ENCODE measurements at regions not wholly inside any gene's neighbourhood (a gene's known extent, or its start where the extent isn't known, plus 50 kb on each side); places are given as distances from the start of the nearest gene placed in this dataset.

DNA sequence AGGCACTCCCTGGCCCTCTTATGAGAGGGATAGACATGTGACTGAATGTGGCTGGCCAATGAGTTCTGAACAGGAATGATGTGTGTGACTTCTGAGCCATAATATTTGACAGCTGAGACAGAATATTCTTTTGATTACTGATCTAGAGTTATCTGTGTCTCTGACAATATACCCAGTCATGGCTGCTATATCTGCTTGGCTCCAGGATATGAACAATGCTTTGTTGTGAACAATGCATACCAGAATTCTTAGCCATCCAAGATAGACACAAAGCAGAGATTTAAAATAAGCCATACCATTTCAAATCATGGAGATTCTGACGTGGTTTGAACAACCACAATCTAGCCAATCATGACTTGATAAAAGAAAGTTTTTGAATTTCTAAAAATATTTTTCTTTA is 840.3 kb upstream of the SEMA6A start:
- Histone ChIP-seq H3K36me3 (ENCODE audit: control insufficient read depth in 1 of 2, insufficient read depth in 2 of 2, low read length in 1 of 2) (no peaks in the 10 kb centered on the region), H3K27me3 (ENCODE audit: control insufficient read depth in 1 of 2, insufficient read depth in 2 of 2, low read length in 1 of 2) (no peaks in the 10 kb centered on the region), H3K4me1 (ENCODE audit: control insufficient read depth in 1 of 2, insufficient read depth in 2 of 2, low read length in 2 of 2) (no peaks in the 10 kb centered on the region), H3K27ac (ENCODE audit: low read depth in 1 of 2, low read length in 2 of 2) (no peak overlapping the region), H3K9me3 (ENCODE audit: control insufficient read depth, low read length) (no peaks in the 10 kb centered on the region), H3K4me3 (ENCODE audit: low read length in 2 of 2) (no peak overlapping the region)
- intact Hi-C loops (cut with DNase I), result no loop called here
- WGBS, 2 donors, result 21 to 28% methylated on average over 1 of the region's 1 CpG
- ATAC-seq (ENCODE audit: low FRiP score) (no peak), DNase-seq (no peak)

GRCh38 chr5:117411701-117412100 is 837.1 kb upstream of the SEMA6A start:
- no peaks in the 10 kb centered on the region for H3K4me1 ChIP-seq (ENCODE audit: control insufficient read depth in 1 of 2, insufficient read depth in 2 of 2, low read length in 2 of 2)
- ATAC-seq (ENCODE audit: low FRiP score), result no peak
- DNase-seq, result no peak
- no peaks in the 10 kb centered on the region for H3K27me3 ChIP-seq (ENCODE audit: control insufficient read depth in 1 of 2, insufficient read depth in 2 of 2, low read length in 1 of 2)
- H3K36me3 ChIP-seq (ENCODE audit: control insufficient read depth in 1 of 2, insufficient read depth in 2 of 2, low read length in 1 of 2), result no peaks in the 10 kb centered on the region
- no peaks in the 10 kb centered on the region for H3K9me3 ChIP-seq (ENCODE audit: control insufficient read depth, low read length)
- H3K4me3 ChIP-seq (ENCODE audit: low read length in 2 of 2), result no peak overlapping the region
- H3K27ac ChIP-seq (ENCODE audit: low read depth in 1 of 2, low read length in 2 of 2), result no peak overlapping the region
- intact Hi-C loops (cut with DNase I), result no loop called here

DNA sequence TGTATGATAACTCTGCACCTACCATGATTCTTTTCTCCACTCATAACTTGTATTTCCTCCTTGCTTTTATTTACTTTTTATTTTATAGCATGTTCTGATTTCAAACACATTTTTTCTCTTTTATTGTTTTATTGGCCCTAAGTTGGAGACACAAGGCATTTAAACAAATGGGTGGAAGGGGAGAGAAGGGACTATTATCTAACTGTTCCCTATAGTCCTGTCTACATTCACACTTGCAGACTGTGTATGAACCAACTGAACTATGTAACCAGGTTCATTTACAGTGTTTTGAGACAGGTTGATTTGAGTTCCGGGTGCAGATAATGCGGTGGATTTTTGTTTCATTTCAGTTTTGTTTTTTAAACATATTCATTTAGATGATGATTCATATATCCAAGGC is 830.6 kb upstream of the SEMA6A start:
- Histone ChIP-seq H3K36me3 (ENCODE audit: control insufficient read depth in 1 of 2, insufficient read depth in 2 of 2, low read length in 1 of 2) (no peaks in the 10 kb centered on the region), H3K4me1 (ENCODE audit: control insufficient read depth in 1 of 2, insufficient read depth in 2 of 2, low read length in 2 of 2) (no peaks in the 10 kb centered on the region), H3K27ac (ENCODE audit: low read depth in 1 of 2, low read length in 2 of 2) (no peak overlapping the region), H3K27me3 (ENCODE audit: control insufficient read depth in 1 of 2, insufficient read depth in 2 of 2, low read length in 1 of 2) (no peaks in the 10 kb centered on the region), H3K4me3 (ENCODE audit: low read length in 2 of 2) (no peak overlapping the region), H3K9me3 (ENCODE audit: control insufficient read depth, low read length) (no peaks in the 10 kb centered on the region)
- DNase-seq (no peak), ATAC-seq (ENCODE audit: low FRiP score) (no peak)
- intact Hi-C loops (cut with DNase I), result no loop called here
- 76 to 78% methylated on average over 2 of the region's 2 CpGs for WGBS, 2 donors

DNA sequence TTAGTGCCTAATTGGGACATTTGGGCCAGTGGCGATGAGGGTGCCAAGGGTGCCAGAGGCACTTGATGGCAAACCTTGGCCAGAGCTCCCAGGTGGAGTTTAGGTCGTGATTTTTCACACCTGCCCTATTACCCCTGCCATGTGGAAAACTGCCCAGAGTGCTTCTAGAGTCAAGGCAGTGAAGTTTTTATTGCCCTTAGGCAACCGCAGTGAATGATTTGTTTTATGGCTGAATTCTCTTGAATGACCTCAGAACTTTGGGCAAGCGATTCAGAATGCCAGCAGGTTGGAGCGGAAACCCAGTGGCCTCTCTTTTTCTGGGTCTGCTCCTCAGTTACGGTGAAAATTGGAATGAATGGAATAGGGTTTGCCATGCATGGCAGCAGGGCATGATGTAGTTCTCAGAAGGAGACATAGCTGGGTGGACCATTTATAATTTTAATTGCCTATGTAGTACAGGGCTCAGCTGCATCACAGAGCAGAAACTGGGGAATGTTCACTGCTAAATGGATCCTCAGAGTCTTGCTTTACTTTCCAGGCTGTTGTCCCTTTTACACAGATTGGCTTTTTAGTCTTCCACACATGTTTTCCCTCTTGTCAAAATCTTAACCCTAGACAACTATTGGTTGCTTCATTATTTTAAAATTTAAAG is 820.0 kb upstream of the SEMA6A start:
- ATAC-seq (ENCODE audit: low FRiP score) (no peak), DNase-seq (no peak)
- Histone ChIP-seq H3K27ac (ENCODE audit: low read depth in 1 of 2, low read length in 2 of 2) (no peak overlapping the region), H3K4me1 (ENCODE audit: control insufficient read depth in 1 of 2, insufficient read depth in 2 of 2, low read length in 2 of 2) (no peaks in the 10 kb centered on the region), H3K4me3 (ENCODE audit: low read length in 2 of 2) (no peak overlapping the region), H3K27me3 (ENCODE audit: control insufficient read depth in 1 of 2, insufficient read depth in 2 of 2, low read length in 1 of 2) (no peaks in the 10 kb centered on the region), H3K36me3 (ENCODE audit: control insufficient read depth in 1 of 2, insufficient read depth in 2 of 2, low read length in 1 of 2) (no peaks in the 10 kb centered on the region), H3K9me3 (ENCODE audit: control insufficient read depth, low read length) (no peaks in the 10 kb centered on the region)
- intact Hi-C loops (cut with DNase I), result no loop called here
- 71 to 80% methylated on average over 6 of the region's 6 CpGs for WGBS, 2 donors

- H3K4me3 ChIP-seq (ENCODE audit: low read length in 2 of 2), result no peak overlapping the region
- H3K27me3 ChIP-seq (ENCODE audit: control insufficient read depth in 1 of 2, insufficient read depth in 2 of 2, low read length in 1 of 2), result no peaks in the 10 kb centered on the region
- ATAC-seq (ENCODE audit: low FRiP score), result no peak
- intact Hi-C loops (cut with DNase I), result no loop called here
- no peak overlapping the region for H3K27ac ChIP-seq (ENCODE audit: low read depth in 1 of 2, low read length in 2 of 2)
- H3K4me1 ChIP-seq (ENCODE audit: control insufficient read depth in 1 of 2, insufficient read depth in 2 of 2, low read length in 2 of 2), result no peaks in the 10 kb centered on the region
- no peaks in the 10 kb centered on the region for H3K9me3 ChIP-seq (ENCODE audit: control insufficient read depth, low read length)
- no peak for DNase-seq
- WGBS, 2 donors, result 62 to 68% methylated on average over 2 of the region's 2 CpGs
- H3K36me3 ChIP-seq (ENCODE audit: control insufficient read depth in 1 of 2, insufficient read depth in 2 of 2, low read length in 1 of 2), result no peaks in the 10 kb centered on the region
Measured at GRCh38 chr5:117393125-117393524, 818.5 kb upstream of the SEMA6A start.

GRCh38 chr5:117380316-117380715 is 805.7 kb upstream of the SEMA6A start:
- no peak for ATAC-seq (ENCODE audit: low FRiP score)
- intact Hi-C loops (cut with DNase I), result no loop called here

DNA sequence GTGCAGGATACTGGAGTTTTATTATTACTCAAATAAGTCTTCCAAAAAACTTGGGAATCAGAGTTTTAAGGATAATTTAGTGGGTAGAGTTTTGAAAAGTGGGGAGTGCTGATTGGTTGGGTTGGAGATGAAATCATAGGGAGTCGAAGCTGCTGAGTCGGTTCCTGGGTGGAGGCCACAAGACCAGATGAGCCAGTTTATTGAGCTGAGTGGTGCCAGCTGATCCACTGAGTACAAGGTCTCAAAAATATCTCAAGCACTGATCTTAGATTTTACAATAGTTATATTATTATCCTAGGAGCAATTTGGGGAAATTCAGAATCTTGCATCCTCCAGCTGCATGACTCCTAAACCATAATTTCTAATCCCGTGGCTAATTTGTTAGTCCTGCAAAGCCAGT is 804.9 kb upstream of the SEMA6A start:
- H3K9me3 ChIP-seq (ENCODE audit: control insufficient read depth, low read length), result no peaks in the 10 kb centered on the region
- no peaks in the 10 kb centered on the region for H3K4me1 ChIP-seq (ENCODE audit: control insufficient read depth in 1 of 2, insufficient read depth in 2 of 2, low read length in 2 of 2)
- no peak for DNase-seq
- ATAC-seq (ENCODE audit: low FRiP score), result no peak
- no peak overlapping the region for H3K27ac ChIP-seq (ENCODE audit: low read depth in 1 of 2, low read length in 2 of 2)
- intact Hi-C loops (cut with DNase I), result no loop called here
- no peak overlapping the region for H3K4me3 ChIP-seq (ENCODE audit: low read length in 2 of 2)
- no peaks in the 10 kb centered on the region for H3K36me3 ChIP-seq (ENCODE audit: control insufficient read depth in 1 of 2, insufficient read depth in 2 of 2, low read length in 1 of 2)
- 71 to 84% methylated on average over 3 of the region's 3 CpGs for WGBS, 2 donors
- H3K27me3 ChIP-seq (ENCODE audit: control insufficient read depth in 1 of 2, insufficient read depth in 2 of 2, low read length in 1 of 2), result no peaks in the 10 kb centered on the region

More at GRCh38 chr5:117380316-117380715, 805.7 kb upstream of the SEMA6A start:
- no peak overlapping the region for H3K4me3 ChIP-seq (ENCODE audit: low read length in 2 of 2)
- H3K9me3 ChIP-seq (ENCODE audit: control insufficient read depth, low read length), result no peaks in the 10 kb centered on the region
- H3K27me3 ChIP-seq (ENCODE audit: control insufficient read depth in 1 of 2, insufficient read depth in 2 of 2, low read length in 1 of 2), result no peaks in the 10 kb centered on the region
- no peaks in the 10 kb centered on the region for H3K36me3 ChIP-seq (ENCODE audit: control insufficient read depth in 1 of 2, insufficient read depth in 2 of 2, low read length in 1 of 2)
- no peak overlapping the region for H3K27ac ChIP-seq (ENCODE audit: low read depth in 1 of 2, low read length in 2 of 2)
- H3K4me1 ChIP-seq (ENCODE audit: control insufficient read depth in 1 of 2, insufficient read depth in 2 of 2, low read length in 2 of 2), result no peaks in the 10 kb centered on the region
- no peak for DNase-seq

- Histone ChIP-seq H3K9me3 (ENCODE audit: control insufficient read depth, low read length) (no peaks in the 10 kb centered on the region), H3K27me3 (ENCODE audit: control insufficient read depth in 1 of 2, insufficient read depth in 2 of 2, low read length in 1 of 2) (no peaks in the 10 kb centered on the region), H3K36me3 (ENCODE audit: control insufficient read depth in 1 of 2, insufficient read depth in 2 of 2, low read length in 1 of 2) (no peaks in the 10 kb centered on the region), H3K27ac (ENCODE audit: low read depth in 1 of 2, low read length in 2 of 2) (no peak overlapping the region), H3K4me1 (ENCODE audit: control insufficient read depth in 1 of 2, insufficient read depth in 2 of 2, low read length in 2 of 2) (no peaks in the 10 kb centered on the region), H3K4me3 (ENCODE audit: low read length in 2 of 2) (no peak overlapping the region)
- ATAC-seq (ENCODE audit: low FRiP score), result no peak
- intact Hi-C loops (cut with DNase I), result no loop called here
- WGBS, 2 donors, result 43 to 53% methylated on average over 2 of the region's 2 CpGs
- DNase-seq, result no peak
Measured at GRCh38 chr5:117376748-117377147, 802.1 kb upstream of the SEMA6A start.

- ATAC-seq (ENCODE audit: low FRiP score), result no peak
Measured at GRCh38 chr5:117359895-117360294, 785.3 kb upstream of the SEMA6A start.

More at GRCh38 chr5:117359895-117360294, 785.3 kb upstream of the SEMA6A start:
- Histone ChIP-seq H3K36me3 (ENCODE audit: control insufficient read depth in 1 of 2, insufficient read depth in 2 of 2, low read length in 1 of 2) (no peaks in the 10 kb centered on the region), H3K4me3 (ENCODE audit: low read length in 2 of 2) (no peak overlapping the region), H3K27ac (ENCODE audit: low read depth in 1 of 2, low read length in 2 of 2) (no peak overlapping the region), H3K9me3 (ENCODE audit: control insufficient read depth, low read length) (no peaks in the 10 kb centered on the region), H3K27me3 (ENCODE audit: control insufficient read depth in 1 of 2, insufficient read depth in 2 of 2, low read length in 1 of 2) (no peaks in the 10 kb centered on the region), H3K4me1 (ENCODE audit: control insufficient read depth in 1 of 2, insufficient read depth in 2 of 2, low read length in 2 of 2) (no peaks in the 10 kb centered on the region)
- intact Hi-C loops (cut with DNase I), result no loop called here
- no peak for DNase-seq

Data from aorta (tissue), 5 donors.